Activated CD4-positive, alpha-beta T cell treated with anti-CD3 and anti-CD28 coated beads, Interleukin-2, Interleukin-4, amounts not matched to agents 100 ng/mL and 50 ng/mL, durations not matched to agents 16 hours and 8 hours (primary cell): ENCODE measurements at regions not wholly inside any gene's neighbourhood (a gene's known extent, or its start where the extent isn't known, plus 50 kb on each side); places are given as distances from the start of the nearest gene placed in this dataset.

Experiments used
- DNase-seq: peaks from one replicate; pipeline ENCODE4 v3.0.0-alpha.2; 2020; ENCODE audit warnings: low spot score

DNA sequence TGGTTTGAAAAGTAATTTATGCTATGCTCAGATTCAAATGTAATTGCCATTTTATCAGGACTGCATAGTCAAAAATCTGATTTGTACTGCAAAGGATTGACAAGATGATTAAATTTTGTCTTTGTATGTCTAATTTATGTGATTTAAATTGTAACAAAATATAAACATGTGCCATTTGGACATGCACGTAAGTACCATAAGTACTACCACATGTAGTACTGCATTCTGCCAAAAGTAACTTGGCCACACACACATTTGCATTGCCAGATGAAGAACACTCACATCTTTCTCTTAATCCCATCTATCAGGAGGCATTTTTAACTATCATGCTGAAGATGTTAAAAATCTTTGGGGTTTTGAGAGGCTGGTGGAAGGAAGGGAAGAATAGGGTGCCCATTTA is 133.3 kb downstream of the KLF12 start:
- DNase-seq = no peak

DNA sequence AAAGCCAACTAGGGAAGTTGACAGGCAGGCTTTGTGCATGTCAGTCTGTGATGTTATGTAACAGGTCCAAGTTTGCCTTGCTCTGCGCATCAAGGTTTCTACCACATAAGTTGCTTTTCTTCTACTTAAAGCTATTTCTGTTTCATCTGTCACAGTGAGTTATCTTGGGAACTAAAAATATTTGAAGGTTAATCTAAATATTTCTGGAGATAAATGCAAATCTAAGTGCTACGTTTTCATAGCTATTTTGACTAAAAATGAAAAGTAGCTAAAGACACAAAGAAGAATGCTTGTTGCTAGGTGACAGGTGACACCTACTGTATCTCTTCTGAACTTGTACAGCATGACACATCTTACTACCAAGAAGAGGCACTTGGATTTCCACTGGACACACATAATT is 135.6 kb downstream of the KLF12 start:
- DNase-seq = no peak

DNA sequence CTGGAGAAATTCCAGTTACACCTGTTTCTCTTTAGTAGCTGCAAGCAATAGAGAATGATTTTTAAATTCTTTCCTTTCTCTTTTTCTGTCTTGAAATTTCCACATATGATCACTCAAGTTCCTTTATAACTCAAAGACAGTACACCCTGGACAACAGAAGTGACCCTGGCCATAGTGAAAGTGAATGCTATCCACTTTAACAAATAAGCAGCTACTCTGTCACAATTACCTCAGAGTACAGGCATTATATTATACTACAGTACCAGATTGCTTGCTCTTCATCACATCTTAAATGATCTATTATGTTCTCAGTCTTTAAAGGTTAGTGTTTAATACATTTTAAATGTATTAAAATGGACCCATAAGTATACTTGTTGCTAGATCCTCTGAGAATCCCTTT is 136.2 kb downstream of the KLF12 start:
- no peak for DNase-seq

- DNase-seq = no peak
These were observed 137.6 kb downstream of the KLF12 start for GRCh38 chr13:73996569-73996968.

DNA sequence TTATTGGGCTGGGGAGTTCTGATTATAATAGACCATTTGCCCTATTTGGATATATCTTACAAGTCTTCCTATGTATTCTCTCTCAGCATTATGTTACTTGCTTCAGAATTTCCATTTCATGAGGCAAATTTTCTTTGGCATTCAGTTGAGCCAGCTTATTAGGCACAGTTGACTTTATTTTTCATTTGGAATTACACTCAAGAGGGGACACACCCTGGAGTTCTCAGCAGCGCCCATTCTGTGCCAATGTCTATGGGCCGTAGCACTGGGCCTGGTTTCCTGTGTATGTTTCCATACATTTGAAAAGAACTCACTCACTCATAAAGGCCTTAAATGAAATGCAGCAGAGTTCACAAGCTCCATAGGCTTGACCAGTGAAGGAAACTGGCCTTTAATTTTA is 138.5 kb downstream of the KLF12 start:
- no peak for DNase-seq

- no peak for DNase-seq
These were observed 140.5 kb downstream of the KLF12 start for GRCh38 chr13:73993661-73994060.

DNA sequence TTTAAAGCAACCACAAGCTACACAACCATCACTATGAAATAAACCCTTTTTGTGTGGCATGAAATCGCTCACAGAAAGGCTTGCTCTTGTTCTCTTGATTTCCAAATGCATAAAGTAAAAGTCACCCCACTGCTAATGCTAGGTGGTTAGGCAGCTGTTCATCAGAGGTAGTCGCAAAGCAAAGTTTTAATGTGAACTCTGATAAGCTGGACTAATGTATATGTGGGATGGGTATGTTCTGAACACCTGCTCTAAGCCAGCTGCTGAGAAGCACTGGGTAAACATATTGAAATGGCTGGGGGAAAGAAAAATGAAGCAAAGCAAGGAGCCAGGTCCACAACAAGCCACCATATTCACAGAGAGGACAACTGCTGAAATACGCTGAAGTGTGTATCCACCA is 142.3 kb downstream of the KLF12 start:
- no peak for DNase-seq

- DNase-seq = no peak
These were observed 142.8 kb downstream of the KLF12 start for GRCh38 chr13:73991384-73991783.

GRCh38 chr13:73989244-73989843 is 144.9 kb downstream of the KLF12 start:
- DNase-seq = no peak

- no peak for DNase-seq
These were observed 145.7 kb downstream of the KLF12 start for GRCh38 chr13:73988461-73988860.

DNA sequence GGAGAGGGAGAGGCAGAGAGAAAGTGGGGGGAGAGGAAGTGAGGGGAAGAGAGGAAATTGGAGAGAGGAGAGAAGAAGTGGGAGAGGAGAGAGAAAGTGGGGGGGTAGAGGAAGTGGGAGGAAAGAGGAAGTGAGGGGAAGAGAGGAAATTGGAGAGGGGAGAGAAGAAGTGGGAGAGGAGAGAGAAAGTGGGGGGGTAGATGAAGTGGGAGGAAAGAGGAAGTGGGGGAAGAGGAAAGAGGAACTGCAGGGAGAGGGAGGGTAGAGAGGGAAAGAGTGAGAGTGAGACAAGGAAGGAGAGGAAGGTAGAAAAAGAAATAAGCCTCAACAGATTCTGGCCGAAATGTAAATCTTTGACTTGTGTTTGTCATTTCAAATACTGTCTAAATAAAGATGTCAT is 146.6 kb downstream of the KLF12 start:
- no peak for DNase-seq

GRCh38 chr13:73985783-73986182 is 148.4 kb downstream of the KLF12 start:
- no peak for DNase-seq

- peak; percentile 21 for DNase-seq
These were observed 149.1 kb downstream of the KLF12 start for GRCh38 chr13:73984949-73985691.

DNA sequence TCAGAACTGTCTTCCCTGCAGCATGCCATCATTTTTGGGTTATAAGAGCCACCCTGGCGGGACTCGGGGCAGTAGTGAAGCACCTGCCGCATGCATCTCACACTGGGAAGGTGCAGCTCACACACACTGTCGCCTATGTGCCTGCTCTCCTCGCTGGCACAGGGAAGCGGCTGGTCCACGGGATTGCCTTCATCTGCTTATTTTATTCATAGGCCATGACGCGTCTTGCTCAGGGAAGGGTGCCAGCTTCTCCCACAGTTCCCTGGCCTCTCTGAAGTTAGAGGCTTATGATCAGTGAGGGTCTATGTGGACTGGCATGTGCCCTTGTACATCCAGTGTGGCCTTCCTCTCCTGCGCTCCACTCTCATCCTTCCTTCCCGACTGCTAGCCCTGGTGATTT is 150.0 kb downstream of the KLF12 start:
- no peak for DNase-seq

GRCh38 chr13:73983109-73983508 is 151.1 kb downstream of the KLF12 start:
- no peak for DNase-seq

GRCh38 chr13:73981595-73981994 is 152.6 kb downstream of the KLF12 start:
- DNase-seq = no peak

GRCh38 chr13:73975767-73976166 is 158.4 kb downstream of the KLF12 start:
- DNase-seq = no peak

- DNase-seq = no peak
These were observed 160.2 kb downstream of the KLF12 start for GRCh38 chr13:73974051-73974450.

DNA sequence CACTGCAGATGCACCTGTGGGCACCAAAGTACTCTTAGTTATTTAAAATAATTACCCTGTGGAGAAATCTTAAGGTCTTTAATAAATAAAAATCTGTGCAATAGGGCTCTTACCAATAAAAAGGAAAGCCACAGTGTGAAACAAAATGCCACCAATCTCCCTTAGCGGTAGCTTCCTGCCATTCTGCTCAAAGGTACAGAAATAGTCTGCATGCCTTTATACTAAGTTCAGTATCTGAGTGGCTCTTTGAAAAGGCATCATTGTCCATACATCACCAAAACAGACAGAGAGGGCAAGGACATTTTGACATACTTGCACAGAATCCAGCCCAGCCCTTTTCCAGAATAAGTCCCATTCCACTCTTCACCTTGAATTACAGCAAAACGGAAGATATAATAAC is 161.0 kb downstream of the KLF12 start:
- DNase-seq = no peak

- DNase-seq = no peak
These were observed 161.7 kb downstream of the KLF12 start for GRCh38 chr13:73972545-73972944.

GRCh38 chr13:73971481-73971880 is 162.7 kb downstream of the KLF12 start:
- no peak for DNase-seq

DNA sequence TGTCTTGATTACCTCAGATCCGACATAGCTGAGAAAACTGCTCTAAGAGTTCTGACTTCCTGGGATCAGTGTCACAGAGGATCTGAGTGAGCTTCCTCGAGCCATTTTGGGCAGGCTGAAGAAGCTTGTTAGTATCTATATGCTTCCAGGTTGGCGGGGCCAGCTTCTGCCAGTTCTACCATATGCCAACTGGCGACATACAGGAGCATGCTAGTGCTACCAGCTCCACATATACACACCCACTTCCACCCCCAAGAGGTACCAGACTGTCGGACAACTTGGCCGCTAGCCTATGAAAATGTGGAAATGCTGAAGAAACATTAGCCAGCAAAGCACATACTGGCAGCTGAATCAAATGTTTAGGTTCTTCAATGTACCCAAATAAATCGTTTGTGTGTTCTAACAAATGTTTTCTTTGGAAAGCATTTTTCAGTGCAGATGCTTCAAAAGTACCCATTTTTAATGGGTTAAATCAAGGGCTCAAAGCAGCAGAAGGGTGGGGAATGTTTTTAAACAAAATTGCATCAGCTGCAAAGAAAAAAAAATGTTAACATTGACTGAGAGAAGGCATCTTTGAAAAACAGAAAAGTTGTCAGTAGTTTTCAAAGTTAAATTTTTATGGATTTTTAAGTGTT is 163.7 kb downstream of the KLF12 start:
- DNase-seq = no peak

DNA sequence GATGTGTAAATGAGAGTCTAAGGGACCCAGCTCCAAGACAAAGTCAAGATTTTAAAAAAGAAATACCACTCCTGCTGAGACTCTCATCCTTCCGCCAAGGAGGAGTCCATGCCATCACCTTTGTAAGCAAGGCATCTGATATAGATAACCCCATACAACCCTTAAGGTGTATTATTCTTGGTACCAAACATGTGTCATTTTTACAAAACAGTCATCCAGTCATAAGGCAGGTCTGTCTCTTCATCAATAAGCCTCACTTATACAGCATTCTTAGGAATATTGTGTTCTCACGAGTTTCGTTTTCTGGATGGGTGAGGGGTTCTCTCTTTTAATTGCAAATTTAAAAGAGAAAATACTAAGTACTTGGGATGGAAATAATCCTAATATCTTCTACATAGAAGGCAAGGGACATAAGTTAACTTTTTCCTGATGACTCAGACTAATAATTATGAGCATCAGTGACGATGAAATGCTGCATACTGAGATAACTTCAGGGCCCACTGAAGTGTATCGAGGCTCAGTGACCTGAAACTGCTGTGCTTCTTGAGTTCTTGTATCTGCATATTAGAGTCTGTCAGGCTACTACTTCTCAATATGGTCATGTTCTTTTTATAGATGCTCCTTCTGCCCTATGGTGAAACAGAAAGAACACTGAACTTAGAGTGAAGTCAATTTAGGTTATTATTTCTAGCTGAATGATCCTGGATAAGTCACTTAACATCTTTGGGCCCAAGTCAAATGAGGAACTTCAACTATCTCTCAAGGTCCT is 166.6 kb downstream of the KLF12 start:
- DNase-seq = no peak
